Liver (tissue), 8 donors: ENCODE measurements at regions not wholly inside any gene's neighbourhood (a gene's known extent, or its start where the extent isn't known, plus 50 kb on each side); places are given as distances from the start of the nearest gene placed in this dataset.

ENCODE experiments used
- DNase-seq: peaks from one replicate; pipeline ENCODE4 v3.0.0-alpha.2; 2017; ENCODE audit warnings: low spot score
- H3K27ac ChIP-seq, 2 donors: one replicate each; pipeline ENCODE4 v1.7.0; 2013; ENCODE audit warnings: inconsistent platforms in 2 of 2, low read length in 2 of 2, control low read depth in 1 of 2, low read depth in 1 of 2, mild to moderate bottlenecking in 1 of 2
- H3K27me3 ChIP-seq, 4 donors: one replicate each; pipeline versions ENCODE4 v1.6.1 to v1.7.0; 2013; ENCODE audit warnings: low read length in 3 of 4, inconsistent platforms in 1 of 4, mild to moderate bottlenecking in 1 of 4, moderate library complexity in 1 of 4; ENCODE audit not compliant: control insufficient read depth in 4 of 4, insufficient read depth in 4 of 4
- H3K36me3 ChIP-seq, 4 donors: one replicate each; pipeline versions ENCODE4 v1.6.1 to v1.7.0; 2013; ENCODE audit warnings: low read length in 3 of 4, mild to moderate bottlenecking in 3 of 4, low read depth in 1 of 4, moderate library complexity in 1 of 4; ENCODE audit not compliant: control insufficient read depth in 4 of 4, insufficient read depth in 3 of 4
- H3K4me1 ChIP-seq, 4 donors: one replicate each; pipeline versions ENCODE4 v1.6.1 to v1.7.0; 2013; ENCODE audit warnings: low read length in 3 of 4, mild to moderate bottlenecking in 3 of 4, moderate library complexity in 1 of 4; ENCODE audit not compliant: control insufficient read depth in 4 of 4, insufficient read depth in 4 of 4
- H3K4me3 ChIP-seq, 3 donors: one replicate each; pipeline versions ENCODE4 v1.6.1 to v1.7.0; 2013; ENCODE audit warnings: low read length in 3 of 3, control low read depth in 1 of 3, low read depth in 1 of 3, mild to moderate bottlenecking in 1 of 3
- H3K9ac ChIP-seq, 2 donors: one replicate each; pipeline ENCODE4 v1.7.0; 2013; ENCODE audit warnings: low read length in 2 of 2, mild to moderate bottlenecking in 2 of 2, moderate library complexity in 2 of 2, control low read depth in 1 of 2, low read depth in 1 of 2
- H3K9me3 ChIP-seq, 4 donors: one replicate each; pipeline versions ENCODE4 v1.6.1 to v1.7.0; 2013; ENCODE audit warnings: low read length in 3 of 4; ENCODE audit not compliant: control insufficient read depth in 4 of 4
- EGR1 ChIP-seq, 2 donors: IDR thresholded peaks; 2 replicates each; pipeline ENCODE4 v1.6.1; 2016 to 2018; ENCODE audit warnings: antibody characterized with exemption in 2 of 2, low read depth in 2 of 2
- FOXA1 ChIP-seq: IDR thresholded peaks from 2 replicates; pipeline ENCODE4 v1.6.1; 2016; ENCODE audit warnings: antibody characterized with exemption
- GABPA ChIP-seq, 2 donors: IDR thresholded peaks in 1 of 2; conservative IDR thresholded peaks in 1 of 2; 2 replicates each; pipeline ENCODE4 v1.6.1; 2016; ENCODE audit warnings: antibody characterized with exemption in 2 of 2, mild to moderate bottlenecking in 1 of 2, moderate library complexity in 1 of 2
- HNF4A ChIP-seq, 2 donors: conservative IDR thresholded peaks; 2 replicates each; pipeline ENCODE4 v1.6.1; 2016; ENCODE audit warnings: antibody characterized with exemption in 2 of 2, mild to moderate bottlenecking in 2 of 2
- HNF4G ChIP-seq: IDR thresholded peaks from 2 replicates; pipeline ENCODE4 v1.6.1; 2016; ENCODE audit warnings: antibody characterized with exemption
- JUND ChIP-seq, 2 donors: IDR thresholded peaks; 2 replicates each; pipeline ENCODE4 v1.6.1; 2016; ENCODE audit warnings: antibody characterized with exemption in 2 of 2
- NR2F2 ChIP-seq: IDR thresholded peaks from 2 replicates; pipeline ENCODE4 v1.6.1; 2016; ENCODE audit warnings: antibody characterized with exemption
- TAF1 ChIP-seq: conservative IDR thresholded peaks from 2 replicates; pipeline ENCODE4 v1.6.1; 2016; ENCODE audit warnings: antibody characterized with exemption, mild to moderate bottlenecking
- YY1 ChIP-seq: IDR thresholded peaks from 2 replicates; pipeline ENCODE4 v1.6.1; 2016; ENCODE audit warnings: antibody characterized with exemption, mild to moderate bottlenecking
- WGBS: extraction: QIAGEN DNeasy Blood & Tissue Kit; methylation state at CpG from one replicate; pipeline ENCODE4 v1.1.7; 2013; 5-methylcytosine and 5-hydroxymethylcytosine counted together
- TF ChIP-seq, protein P1 (sequence below): fragments of 150-350 bp; IDR thresholded peaks from 2 replicates; pipeline ENCODE4 v1.5.1; 2017; ENCODE audit warnings: improper control_type of control experiment, low read depth, low read length; ENCODE audit not compliant: missing input control
- TF ChIP-seq, protein P2 (sequence below): IDR thresholded peaks from 2 replicates; pipeline ENCODE4 v1.6.1; 2016; ENCODE audit warnings: antibody characterized with exemption
- donor health status: healthy.
- donor health status: healthy.
- donor health status: healthy.
- donor health status: healthy.
- donor health status: healthy.

DNA sequence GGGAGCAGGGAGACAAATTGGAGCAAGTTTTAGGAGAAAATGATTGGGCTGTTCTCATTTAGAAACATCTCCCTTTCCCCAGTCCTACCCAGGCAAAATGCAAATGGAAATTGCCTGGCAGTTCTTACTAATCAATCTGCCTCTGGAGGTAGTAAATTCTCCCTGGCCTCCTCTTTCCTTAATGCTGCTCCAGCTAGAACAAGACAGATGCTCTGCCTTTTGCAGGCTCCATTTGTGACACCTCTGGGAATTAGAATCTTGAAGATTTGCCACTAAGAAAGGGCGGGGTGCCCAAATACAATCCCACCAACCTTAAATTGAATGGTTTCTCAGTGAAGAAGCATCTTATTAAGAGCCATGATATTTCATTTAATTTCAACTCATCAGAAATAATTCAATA, 377.7 kb upstream of the CDH11 start:
- no peaks in the 10 kb centered on the region for H3K9me3 ChIP-seq
- DNase-seq = no peak
- WGBS = 40% methylated on average over 1 of the region's 1 CpG
- H3K4me3 ChIP-seq = no peak overlapping the region
- H3K27ac ChIP-seq = no peak overlapping the region
- TF ChIP-seq JUND (IDR thresholded peaks at IDR 0.05) = no peak
- no peak for TF ChIP-seq HNF4A (conservative IDR thresholded peaks at IDR 0.05)
- no peak for TF ChIP-seq NR2F2
- no peak for TF ChIP-seq EGR1 (IDR thresholded peaks at IDR 0.05; ENCODE audit: low read depth in 2 of 2)
- no peak for TF ChIP-seq GABPA (IDR thresholded peaks at IDR 0.05 in 1 of 2, conservative IDR thresholded peaks at IDR 0.05 in 1 of 2)
- no peak for TF ChIP-seq FOXA1
- TF ChIP-seq YY1 = no peak
- TF ChIP-seq, protein P1, sequence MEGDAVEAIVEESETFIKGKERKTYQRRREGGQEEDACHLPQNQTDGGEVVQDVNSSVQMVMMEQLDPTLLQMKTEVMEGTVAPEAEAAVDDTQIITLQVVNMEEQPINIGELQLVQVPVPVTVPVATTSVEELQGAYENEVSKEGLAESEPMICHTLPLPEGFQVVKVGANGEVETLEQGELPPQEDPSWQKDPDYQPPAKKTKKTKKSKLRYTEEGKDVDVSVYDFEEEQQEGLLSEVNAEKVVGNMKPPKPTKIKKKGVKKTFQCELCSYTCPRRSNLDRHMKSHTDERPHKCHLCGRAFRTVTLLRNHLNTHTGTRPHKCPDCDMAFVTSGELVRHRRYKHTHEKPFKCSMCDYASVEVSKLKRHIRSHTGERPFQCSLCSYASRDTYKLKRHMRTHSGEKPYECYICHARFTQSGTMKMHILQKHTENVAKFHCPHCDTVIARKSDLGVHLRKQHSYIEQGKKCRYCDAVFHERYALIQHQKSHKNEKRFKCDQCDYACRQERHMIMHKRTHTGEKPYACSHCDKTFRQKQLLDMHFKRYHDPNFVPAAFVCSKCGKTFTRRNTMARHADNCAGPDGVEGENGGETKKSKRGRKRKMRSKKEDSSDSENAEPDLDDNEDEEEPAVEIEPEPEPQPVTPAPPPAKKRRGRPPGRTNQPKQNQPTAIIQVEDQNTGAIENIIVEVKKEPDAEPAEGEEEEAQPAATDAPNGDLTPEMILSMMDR = no peak
- no peaks in the 10 kb centered on the region for H3K4me1 ChIP-seq
- no peak overlapping the region for H3K9ac ChIP-seq
- H3K36me3 ChIP-seq = no peaks in the 10 kb centered on the region
- H3K27me3 ChIP-seq = no peaks in the 10 kb centered on the region

- H3K9me3 ChIP-seq = no peaks in the 10 kb centered on the region
- TF ChIP-seq GABPA (IDR thresholded peaks at IDR 0.05 in 1 of 2, conservative IDR thresholded peaks at IDR 0.05 in 1 of 2) (no peak), EGR1 (IDR thresholded peaks at IDR 0.05; ENCODE audit: low read depth in 2 of 2) (no peak), TAF1 (no peak), NR2F2 (no peak), JUND (IDR thresholded peaks at IDR 0.05) (no peak), HNF4G (no peak)
- TF ChIP-seq, protein P2, sequence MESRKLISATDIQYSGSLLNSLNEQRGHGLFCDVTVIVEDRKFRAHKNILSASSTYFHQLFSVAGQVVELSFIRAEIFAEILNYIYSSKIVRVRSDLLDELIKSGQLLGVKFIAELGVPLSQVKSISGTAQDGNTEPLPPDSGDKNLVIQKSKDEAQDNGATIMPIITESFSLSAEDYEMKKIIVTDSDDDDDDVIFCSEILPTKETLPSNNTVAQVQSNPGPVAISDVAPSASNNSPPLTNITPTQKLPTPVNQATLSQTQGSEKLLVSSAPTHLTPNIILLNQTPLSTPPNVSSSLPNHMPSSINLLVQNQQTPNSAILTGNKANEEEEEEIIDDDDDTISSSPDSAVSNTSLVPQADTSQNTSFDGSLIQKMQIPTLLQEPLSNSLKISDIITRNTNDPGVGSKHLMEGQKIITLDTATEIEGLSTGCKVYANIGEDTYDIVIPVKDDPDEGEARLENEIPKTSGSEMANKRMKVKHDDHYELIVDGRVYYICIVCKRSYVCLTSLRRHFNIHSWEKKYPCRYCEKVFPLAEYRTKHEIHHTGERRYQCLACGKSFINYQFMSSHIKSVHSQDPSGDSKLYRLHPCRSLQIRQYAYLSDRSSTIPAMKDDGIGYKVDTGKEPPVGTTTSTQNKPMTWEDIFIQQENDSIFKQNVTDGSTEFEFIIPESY = no peak
- H3K27me3 ChIP-seq = no peaks in the 10 kb centered on the region
- no peak overlapping the region for H3K27ac ChIP-seq
- no peak overlapping the region for H3K9ac ChIP-seq
- 66% methylated on average over 6 of the region's 6 CpGs for WGBS
- H3K4me3 ChIP-seq = no peak overlapping the region
- no peak for DNase-seq
- no peaks in the 10 kb centered on the region for H3K36me3 ChIP-seq
- H3K4me1 ChIP-seq = no peaks in the 10 kb centered on the region
Observed at GRCh38 chr16:65497571-65497970, 375.7 kb upstream of the CDH11 start.

DNA sequence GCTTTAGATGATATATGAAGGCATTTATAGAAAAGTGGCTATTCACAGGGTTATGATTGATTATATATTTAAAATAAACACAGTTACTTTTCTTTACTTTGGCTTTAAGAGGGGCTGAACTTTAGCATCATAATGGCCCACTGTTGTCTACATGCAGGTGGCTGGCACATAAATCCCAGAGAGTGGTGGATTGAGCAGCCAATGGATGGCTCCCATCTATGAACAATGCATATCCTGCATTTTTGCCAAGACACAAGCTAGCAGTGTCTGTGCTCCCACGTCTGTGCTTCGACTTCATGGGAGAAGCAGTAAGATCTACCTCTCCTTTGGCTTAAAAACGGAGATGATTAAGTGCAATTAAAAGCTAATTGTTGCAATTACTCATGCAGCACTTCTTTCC, 373.2 kb upstream of the CDH11 start:
- H3K27me3 ChIP-seq = no peaks in the 10 kb centered on the region
- TF ChIP-seq YY1 (no peak), TAF1 (no peak), HNF4G (no peak)
- 63% methylated on average over 3 of the region's 3 CpGs for WGBS

More for the DNA sequence above, 373.2 kb upstream of the CDH11 start:
- Histone ChIP-seq H3K9ac (no peak overlapping the region), H3K27ac (no peak overlapping the region), H3K36me3 (no peaks in the 10 kb centered on the region), H3K9me3 (no peaks in the 10 kb centered on the region), H3K4me3 (no peak overlapping the region), H3K4me1 (no peaks in the 10 kb centered on the region)
- DNase-seq = no peak
